HG03354 (cell line): ENCODE measurements at regions not wholly inside any gene's neighbourhood (a gene's known extent, or its start where the extent isn't known, plus 50 kb on each side); places are given as distances from the start of the nearest gene placed in this dataset.

Experiments
- ATAC-seq: cut with Tn5 transposase; IDR thresholded peaks from one replicate; pipeline ENCODE4 v1.9.1; 2021; ENCODE audit warnings: mild to moderate bottlenecking; ENCODE audit not compliant: unreplicated experiment, poor library complexity, severe bottlenecking

DNA sequence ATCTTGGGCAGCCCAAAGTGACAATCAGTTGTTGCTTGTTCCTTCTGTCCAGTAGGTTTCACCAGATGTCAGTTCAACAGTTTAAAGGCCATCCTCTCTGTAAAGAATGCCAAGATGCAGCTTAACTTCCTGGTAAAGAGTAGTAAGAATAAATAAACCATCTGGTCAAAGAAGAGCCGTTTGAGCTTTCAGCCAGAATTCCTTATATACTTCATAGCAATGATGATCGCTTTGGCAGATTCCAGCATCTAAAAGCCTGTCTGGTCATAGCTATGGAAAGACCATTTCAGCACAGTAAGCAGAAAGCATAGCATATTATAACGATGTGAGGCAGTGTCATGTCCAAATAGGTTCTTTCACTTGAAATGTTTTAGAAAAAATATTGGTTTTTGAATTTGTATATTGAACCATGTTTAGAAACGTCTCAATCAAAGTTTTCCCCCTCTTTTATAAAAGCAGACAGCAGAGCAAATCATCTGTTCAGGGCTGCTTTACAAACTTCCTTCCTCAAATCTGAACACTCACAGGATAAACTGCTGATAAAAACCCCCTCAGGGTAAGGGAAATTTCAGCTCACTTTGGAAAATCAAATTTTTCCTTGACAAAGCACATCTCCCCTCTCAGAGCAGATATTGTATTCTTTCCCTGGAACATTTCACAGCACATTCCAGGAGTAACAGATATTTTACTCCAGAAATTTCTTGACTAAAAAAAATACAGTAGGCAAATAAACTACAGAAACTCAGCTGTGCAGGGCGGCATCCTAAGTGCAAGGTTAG, 184.1 kb downstream of the NOC3L start:
- no peak for ATAC-seq

DNA sequence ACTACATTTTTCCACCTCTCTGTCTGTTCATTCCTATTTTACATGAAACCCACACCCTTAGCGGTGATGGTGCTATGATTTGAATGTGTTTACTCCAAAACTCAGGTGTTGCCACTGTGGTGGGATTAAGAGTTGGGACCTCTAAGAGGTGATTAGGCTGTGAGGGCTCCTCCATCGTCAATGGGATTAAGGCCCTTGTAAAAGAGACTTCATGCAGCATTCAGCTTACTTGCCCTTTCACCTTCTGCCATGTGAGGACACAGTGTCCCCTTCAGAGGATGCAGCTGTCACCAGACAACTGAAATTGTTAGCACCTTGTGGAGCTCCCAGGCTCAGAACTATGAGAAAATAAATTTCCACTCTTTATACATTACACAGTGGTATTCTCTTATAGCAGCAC, 182.2 kb downstream of the NOC3L start:
- no peak for ATAC-seq

DNA sequence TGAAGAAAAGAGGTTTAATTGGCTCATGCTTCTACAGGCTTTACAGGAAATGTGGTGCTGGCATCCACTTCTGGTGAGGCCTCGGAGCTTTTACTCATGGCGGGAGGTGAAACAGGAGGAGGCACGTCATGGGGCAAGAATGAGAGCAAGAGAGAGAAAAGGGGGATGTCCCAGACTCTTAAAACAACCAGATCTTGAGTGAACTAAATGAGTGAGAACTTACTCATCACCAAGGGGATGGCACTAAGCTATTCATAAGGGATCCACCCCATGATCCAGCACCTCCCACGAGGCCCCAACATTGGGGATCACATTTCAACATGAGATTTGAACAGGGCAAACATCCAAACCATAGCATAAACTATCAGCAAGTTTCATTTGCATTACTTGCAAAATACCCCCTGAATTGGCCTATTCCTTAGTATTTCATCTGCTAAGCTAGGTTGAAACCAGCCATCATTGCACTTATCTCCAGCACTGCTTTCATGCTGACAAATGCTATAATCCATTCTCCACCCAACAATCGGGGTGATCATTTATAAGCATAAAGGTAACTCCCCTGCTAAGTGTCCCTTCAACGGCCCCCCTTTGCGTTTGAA, 179.0 kb downstream of the NOC3L start:
- no peak for ATAC-seq

DNA sequence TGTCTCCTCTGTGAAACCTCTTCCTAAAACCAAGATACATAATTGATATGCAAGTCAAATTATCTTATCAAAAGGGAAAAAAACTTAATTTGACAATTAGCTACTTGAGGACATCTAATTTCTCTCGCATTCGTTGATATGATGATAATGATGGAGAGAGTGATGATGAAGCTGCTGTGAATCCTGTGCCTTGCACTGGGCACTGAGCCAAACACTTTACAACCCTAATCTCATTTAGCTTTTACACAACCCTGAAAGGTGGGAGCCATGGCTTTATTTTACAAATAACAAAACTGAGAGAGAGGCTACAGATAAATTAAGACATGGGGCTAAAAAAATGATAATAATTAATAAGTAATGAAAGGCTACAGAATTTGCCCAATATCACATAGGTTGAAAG, 176.0 kb downstream of the NOC3L start:
- no peak for ATAC-seq

DNA sequence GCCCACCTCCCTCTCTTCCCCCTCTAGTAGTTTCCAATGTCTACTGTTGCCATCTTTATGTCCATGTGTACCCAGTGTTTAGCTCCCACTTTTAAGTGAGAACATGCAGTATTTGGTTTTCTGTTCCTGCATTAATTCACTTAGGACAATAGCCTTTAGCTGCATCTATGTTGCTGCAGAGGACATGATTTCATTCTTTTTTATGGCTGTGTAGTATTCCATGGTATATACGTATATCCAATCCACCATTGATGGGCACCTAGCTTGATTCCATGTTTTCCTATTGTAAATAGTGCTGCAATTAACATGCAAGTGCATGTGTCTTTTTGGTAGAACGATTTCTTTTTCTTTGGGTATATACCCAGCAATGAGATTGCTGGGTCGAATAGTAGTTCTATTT, 170.4 kb downstream of the NOC3L start:
- ATAC-seq = no peak

DNA sequence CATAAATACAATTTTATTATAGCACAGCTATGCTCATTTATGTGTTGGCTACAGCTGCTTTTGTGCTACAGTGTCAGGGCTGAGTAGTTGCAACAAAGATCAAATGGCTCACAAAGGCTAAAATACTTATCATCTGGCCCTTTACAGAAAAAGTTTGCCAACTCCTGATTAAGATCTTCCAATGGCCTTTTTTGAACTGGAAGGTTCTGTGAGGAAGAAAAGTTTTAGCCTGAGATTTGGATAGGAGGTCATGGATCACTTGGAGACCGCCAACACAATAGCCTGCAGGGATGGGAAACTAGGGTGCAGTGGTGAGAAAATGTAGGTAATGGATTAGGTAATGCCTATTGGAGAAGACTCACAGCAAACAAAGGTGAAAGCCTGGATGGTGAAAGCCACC, 169.8 kb downstream of the NOC3L start:
- no peak for ATAC-seq

DNA sequence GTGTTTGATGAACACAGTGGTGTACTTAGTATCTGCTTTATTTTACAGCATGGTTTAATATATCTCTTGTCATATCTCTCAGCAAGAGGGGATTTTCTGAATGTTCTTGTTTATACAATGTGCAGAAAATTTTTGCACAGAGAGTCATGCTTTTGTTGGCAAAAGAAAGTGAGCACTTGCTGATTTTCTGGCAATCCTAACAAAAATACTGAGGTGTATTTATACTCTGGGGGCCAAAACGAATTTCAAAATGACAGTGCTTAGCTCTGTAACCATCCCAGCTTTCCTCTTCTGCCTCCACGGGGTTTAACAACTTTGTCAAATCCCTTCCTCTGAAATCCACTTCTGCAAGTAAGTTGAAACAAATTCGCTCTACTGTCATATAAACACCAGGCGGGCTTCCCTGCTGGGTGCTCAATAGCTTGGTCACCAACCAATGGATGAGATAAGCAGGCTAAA, 169.2 kb downstream of the NOC3L start:
- no peak for ATAC-seq

DNA sequence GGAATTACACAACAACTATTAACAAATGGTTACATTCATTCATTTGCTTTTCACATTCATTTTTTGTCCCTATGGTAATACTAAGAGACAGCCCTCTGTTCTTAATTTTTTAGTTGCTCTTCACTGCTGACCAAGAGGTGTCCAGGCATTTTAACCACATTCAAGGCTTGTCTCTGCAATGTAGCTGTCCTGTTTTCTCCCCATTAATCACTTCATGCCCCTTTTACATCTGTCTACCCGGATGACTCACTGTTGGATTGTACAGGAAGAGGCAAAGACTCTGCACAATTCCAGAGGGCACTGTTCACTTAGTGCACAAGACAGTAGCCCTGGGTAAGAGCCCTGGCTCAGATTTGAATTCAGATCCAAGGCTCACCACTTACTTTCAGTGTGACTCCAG, 168.5 kb downstream of the NOC3L start:
- no peak for ATAC-seq

DNA sequence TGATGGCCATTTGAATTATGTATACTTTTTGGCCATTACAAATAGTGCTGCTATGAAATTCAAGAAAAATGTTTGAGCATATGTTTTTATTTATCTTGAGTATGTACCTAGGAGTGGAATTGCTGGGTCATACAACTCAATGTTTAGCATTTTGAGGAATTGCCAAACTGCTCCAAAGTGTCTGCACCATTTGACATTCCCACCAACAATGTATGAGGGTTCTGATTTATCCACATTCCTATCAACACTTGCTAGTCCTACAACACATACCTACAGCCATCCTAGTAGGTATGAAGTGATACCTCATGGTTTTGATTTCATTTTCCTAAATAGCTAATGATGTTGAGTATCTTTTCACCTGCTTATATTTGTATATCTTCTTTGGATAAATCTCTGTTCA, 165.5 kb downstream of the NOC3L start:
- no peak for ATAC-seq

DNA sequence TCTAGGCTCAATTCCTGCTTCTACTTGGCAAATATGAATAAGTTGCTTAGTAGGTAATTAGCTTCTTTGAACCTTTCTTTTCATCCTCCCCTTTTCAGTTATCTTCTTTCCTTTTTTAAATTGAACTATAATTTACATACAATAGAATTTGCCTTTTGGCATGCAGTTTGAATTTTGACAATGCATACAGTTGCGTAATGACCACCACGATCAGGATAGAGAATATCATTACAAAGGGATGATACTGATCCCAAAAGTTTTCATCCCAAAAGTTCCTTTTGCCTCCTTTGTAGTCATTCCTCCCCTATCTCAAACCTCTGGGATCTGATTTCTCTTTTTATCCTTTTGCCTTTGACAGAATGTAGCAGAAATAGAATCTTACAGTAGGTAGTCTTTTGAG, 164.4 kb downstream of the NOC3L start:
- ATAC-seq = no peak

DNA sequence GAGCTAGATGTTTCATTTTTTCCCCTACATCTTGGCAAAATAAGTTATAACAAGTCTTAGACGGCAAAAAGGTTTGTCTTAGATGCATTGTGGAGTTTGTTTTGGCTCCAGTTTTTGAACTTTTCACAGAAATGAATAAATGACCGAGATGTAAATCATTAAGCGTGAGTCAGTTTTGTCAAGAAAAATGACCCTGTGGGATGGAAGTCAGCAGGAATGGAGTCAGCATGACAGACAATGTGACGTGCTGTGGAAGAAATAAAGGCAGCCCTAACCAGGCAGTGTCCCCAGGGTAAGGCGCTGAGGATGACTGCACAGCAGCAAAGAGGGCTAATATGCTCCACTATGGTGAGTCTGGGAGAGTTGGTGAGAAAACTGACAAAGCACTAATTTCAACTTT, 163.2 kb downstream of the NOC3L start:
- no peak for ATAC-seq

DNA sequence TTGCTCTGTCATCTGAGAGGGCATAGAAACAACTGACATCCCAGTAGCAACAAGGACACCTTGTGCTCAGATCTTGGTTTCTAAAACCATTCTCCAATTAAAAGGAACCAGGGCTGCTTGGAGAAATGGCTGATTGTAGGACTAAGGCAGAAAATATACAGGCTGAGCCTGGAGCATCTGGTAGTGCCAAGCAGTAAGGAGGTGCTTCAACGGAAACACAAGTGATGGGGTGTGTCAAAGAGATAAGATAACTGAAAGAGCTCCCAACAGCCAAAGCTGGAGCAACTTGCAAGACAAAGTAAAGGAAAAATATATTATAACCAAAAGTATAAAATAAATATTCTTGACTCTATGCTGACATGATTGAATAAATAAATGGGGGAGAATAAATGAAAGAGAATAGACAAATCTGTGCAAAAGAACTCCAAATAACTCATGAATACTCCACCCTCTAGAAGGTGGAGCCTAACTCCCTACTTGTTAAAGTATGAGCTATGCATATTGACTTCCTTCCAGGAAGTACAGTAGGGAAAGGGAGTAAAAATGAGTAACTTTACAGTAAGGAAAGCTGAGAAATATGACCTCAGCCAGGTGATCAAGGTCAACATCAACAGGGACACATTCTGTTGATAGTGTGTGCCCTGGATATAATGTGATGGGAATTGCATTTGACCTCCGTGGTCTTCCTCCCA, 162.4 kb downstream of the NOC3L start:
- ATAC-seq = no peak

DNA sequence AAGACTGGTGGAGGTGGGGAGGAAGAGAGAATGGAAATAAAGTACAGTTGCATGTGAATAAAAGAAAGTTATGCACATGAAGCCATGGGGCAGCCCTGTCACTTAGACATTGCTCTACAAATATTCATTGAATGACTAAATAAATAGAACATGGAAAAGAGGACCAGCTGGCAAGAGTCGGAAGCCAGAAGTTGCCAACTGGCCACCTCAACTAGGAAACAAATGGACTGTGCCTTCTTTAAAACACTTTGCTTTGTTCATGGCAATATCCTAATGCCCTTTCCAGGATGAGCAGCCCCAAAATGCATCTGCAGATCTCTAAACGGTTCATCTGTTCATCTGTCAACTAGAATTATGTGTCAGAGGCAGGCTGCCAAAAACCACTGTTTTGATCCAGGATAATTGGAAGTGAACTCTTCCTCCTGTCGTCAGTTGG, 157.3 kb downstream of the NOC3L start:
- ATAC-seq = no peak

DNA sequence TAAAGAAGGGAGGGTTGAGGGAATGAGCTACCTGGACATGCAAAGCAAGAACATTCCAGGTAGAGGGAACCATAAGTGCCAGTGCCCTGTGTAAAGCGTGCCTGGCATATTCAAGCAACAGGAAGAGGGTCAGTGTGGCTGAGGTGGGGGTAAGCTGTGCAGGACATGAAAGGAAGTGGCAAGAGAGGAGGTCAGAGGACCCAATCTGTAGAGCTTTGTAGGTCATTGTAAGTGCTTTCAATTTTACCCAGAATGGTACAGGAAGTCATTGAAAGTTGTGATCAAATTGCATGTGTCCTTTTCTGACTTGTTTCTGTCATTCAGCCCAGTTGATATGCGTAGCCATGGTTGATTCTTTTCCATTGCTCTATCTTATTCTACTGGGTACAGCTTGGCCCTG, 156.6 kb downstream of the NOC3L start:
- ATAC-seq = no peak

DNA sequence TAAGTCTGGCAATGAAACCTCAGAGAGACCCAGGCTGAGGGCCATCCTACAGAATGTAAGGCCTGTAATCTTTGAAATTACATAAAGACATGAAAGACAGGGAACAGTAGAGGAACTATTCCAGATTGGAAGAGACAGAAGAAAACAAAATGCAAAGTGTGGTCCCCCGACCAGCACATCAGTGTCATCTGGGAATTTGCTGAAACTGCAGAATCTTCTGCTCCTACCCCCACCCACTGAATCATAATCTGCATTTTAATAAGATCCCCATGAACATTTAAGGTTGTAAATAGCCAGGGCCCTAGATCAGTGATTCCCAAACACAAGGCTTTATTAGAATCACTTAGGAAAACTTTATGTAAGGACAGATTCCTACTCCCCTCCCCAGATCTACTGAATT, 154.4 kb downstream of the NOC3L start:
- ATAC-seq = no peak

DNA sequence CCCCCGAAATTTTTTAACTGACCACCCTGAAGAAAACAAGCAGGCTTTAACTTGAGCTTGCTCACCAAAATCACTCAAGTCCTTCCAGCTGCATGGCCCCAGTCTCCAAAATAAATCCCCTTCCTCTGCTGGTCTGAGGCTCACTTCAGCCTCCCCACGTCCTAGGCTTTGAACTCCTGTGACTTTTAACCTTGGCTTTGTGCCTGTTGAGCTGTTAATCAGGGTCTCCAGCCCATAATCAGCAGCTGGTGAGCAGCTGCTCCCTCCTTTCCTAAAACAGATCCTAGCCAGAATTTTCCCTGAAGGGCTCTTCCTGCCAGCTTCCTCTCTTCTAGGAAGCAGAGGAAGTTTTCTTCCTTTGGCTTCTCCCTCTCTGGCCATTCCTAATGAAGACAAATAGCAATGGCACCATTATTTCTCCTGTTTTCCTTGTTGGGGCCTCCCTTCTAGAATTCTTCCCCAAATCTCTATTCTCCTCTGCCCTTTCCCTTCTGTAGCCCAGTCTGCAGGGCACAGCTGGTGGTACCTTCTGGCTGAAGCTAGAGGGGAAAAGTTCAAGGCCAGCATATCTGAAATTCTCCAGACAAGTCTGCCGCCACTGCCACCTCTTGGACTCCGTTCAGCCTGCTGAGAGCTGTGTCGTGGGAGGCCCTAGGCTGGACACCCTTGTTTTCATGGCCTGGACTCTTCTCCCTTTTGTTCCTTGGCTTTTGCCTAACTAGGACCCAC, 152.1 kb downstream of the NOC3L start:
- no peak for ATAC-seq

DNA sequence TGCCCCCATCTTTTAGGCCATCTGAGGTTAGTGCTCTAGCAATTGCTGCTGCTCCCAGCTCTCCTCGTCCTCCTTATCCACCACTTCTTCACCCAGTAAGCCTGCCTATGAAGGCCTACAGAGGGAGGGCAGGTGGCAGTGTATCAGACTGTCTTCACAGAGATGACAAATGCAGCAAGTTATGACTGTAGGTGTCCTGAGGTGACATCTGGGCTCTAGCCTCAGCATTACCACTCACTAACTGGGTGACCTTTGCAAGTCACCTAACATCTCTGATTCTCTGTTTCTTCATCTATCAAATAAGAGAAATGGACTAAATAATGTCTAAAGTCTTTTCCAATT, 151.6 kb downstream of the NOC3L start:
- ATAC-seq = no peak

DNA sequence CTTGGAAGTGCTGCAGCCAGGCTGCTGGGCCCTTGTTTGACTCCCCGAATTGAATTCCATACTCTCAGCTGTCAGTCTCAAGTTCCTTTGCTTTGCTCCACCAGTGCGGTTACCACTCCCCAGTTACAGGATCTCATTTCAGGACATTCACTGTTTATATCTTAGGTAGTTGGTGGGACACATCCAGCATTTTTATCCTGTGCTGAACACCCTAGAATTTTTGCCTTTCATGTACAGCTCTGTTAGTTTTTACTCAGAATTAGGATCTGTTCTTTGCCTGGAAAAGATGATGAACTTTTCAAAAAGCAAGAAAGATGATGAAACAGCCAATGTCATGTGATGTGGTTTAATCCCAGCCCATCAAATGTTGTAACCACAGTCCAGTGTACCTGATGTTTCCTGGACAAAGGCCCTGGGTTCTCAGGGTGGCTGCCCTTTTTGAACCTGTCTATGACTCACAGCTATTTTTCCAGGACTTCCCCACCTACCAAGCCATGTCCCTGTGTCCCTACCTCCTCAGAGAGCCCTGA, 149.7 kb downstream of the NOC3L start:
- no peak for ATAC-seq

DNA sequence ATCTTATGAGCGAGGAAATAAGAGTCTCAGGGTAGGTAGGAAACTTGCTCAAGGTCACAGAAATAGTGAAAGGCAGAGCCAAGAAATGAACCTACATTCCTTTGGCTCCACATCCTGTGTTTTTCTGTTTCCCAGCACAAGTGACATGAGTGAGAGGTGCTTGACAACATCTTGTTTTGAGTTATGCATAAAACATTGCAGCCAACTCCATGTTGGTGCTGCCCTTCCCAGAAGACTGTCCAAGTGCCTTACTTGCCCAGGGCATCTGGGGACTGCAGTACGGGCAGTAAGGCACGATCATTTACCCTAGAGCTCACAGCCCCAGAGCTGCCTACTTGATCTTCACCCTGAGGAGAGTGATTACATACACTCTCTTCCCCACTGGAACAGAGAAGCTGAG, 148.8 kb downstream of the NOC3L start:
- no peak for ATAC-seq

DNA sequence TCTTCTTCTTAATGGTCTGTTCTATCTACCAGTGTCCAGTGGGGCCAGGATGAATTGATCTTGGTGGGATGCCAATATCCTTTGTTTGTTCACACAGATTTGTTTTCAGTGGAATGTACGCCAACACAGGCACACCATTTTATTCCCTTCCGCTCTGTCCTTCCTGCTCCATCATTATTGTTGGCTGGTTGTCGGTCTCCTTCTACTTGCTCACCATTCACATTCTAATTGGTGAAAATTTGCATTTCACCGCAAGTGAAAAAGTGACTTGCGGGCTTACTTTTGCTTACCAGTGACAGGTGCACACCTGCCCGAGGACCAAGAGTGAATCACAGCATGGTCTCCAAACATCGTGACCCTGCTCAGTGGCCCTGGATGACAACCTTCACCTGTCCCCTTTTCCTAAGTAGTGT, 148.3 kb downstream of the NOC3L start:
- ATAC-seq = no peak
